ENCODE measurements at regions not wholly inside any gene's neighbourhood (a gene's known extent, or its start where the extent isn't known, plus 50 kb on each side); places are given as distances from the start of the nearest gene placed in this dataset.
"Not testable (repeated sequence)": the region's sequence is repeated elsewhere in the genome, so short reads cannot be mapped to it uniquely, and the experiment has no call there.

DNA sequence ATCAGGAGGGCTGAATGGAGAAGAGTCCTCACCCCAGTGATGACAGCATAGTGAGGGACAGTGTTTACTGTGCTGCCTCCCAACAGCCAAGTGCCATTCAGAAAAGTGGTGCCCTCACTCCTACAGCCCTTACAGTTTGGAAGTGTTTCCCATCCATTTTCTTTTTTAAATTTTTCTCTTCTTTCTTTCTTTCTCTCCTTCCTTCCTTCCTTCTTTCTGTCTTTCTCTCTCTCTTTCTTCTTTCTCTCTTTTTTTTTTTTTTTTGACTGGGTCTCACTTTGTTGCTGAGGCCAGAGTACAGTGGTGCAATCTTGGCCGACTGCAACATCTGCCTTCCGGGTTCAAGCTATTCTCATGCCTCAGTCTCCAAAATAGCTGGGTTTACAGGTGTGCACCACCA lies 755.3 kb downstream of the UQCRFS1 start:
- DNase-seq: no peak

DNA sequence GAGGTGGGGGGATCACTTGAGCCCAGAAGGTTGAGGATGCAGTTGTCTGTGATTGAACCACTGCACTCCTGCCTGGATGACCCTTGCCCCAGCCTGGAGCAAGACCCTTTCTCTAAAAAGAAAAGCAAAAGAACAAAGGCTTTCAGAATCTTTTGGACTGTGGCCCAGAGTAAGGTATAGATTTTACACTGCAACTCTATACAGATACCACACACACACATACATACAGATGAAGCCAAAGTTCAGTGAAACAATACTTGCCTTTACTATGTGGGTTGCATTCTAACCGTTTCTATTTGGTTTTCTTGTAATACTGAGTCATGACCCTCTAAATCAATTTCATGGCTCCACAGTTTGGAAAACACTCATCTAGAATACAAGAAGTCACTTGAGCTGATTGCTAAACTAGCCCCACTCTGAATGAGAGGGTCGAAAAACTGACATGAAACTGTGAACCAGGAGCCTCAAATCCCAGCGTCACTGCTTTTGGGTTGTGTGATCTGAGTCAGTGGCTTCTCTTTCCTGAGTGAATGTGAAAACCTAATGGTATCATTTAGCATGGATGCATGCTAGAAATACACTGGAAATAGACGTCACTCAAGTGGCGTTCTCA lies 756.1 kb downstream of the UQCRFS1 start:
- no peak for DNase-seq

DNA sequence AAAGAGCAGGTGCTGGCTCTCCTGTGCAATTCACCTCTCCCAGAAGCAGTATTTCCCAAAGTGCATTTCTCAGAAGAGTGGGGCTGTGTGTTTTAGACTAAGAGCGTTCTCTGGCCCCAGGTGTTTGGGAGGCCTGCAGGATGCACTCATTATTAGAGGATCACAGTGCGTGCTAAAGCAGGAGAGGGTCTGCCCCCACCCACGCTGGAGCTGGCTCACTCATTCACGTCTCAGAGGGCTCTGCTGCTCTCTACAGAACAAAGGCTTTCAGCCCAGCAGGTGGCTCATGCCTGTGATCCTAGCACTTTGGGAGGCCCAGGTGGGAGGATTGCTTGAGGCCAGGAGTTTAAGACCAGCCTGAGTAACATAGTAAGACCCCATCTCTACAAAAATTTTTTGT lies 756.7 kb downstream of the UQCRFS1 start:
- no peak for DNase-seq

DNA sequence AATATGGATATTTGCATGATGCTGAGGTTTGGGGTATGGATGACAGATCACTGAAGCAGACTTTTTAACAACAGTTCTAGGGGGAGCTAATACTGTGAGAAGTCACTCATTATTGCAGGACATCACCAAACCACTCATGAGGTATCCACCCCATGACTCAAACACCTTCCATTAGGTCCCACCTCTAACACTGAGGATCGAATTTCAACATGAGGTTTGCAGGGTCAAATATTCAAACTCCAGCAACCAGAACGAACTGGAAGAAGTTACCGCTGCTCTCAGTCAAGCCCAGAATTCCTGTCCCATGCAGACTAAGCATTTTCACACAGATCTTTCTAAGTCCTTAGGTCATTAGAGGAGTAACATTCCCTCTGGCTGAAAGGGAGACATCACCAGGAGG lies 758.9 kb downstream of the UQCRFS1 start:
- no peak for DNase-seq

DNA sequence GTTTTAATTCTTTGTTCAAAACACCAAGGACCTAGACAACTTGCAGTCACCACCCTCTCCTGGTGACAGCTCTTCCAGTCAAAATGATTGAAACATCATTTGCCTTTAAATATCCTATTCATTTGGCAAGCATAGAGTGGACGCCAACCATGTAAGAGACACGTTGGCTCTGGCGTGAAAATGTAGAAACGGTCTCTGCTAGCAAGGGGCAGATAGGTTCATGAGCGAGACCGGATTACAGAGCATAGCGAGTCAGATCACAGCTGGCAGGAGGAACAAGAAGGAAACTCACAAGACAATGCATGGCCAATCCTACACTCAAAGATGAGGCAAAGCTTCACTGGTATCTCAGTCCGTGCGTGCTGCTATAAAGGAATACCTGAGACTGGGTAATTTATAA lies 759.5 kb downstream of the UQCRFS1 start:
- DNase-seq: no peak

DNA sequence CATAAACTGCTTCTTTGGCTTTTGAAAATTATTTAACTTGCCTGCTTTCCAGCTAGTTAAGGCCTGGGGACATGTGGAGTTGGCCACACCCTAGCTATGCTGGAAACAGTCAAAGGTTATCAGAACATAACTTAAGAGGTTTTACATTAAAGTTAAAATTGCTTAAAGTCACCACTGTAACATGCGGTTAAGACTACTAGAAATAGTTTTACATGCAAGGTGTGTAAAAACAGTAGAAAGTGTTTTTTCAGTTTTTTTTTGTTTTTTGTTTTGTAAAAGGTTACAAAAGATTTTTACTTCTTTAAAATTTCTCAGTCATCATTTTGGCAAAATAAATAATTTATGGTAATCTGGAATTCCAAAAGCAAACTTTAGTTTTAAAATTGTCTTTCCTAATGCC lies 763.1 kb downstream of the UQCRFS1 start:
- DNase-seq: no peak

DNA sequence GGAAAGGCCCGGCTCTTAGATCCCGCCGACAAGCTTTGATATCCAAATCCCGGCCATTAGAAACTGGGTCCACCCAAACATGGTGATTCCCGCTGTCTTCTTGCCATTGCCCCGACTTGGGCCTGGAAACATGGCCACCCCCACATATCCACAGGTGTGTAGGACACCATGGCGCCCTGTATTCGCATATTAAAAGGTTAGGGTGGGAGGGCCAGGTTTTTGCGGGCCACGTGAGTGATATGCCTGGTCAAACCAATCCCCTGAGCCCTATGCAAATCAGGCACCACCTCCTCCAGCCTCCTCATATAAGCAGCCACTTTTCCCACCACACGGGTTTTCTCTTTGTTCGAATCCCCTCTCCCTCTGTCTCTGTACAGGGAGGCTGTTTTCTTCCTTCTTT lies 766.4 kb downstream of the UQCRFS1 start:
- no peak for DNase-seq

DNA sequence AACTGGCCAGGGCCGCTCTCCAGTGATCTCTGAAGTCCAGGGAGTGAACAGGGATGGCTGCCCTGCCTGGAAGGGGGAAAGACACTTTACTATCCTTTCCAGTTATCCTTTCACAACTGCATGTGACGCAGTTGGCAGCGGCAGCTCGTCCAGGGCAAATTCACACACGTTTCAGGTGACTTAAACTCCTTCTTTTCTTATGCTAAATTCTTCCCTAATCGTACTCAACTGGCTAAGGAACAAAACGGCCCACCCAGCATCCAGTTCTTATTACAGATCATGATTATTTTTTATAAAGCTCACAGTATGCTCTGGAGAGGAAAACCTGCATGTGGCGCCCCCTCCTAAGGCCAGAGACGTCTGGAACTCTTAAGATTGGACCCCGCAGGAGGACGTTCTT lies 767.1 kb downstream of the UQCRFS1 start:
- no peak for DNase-seq

DNA sequence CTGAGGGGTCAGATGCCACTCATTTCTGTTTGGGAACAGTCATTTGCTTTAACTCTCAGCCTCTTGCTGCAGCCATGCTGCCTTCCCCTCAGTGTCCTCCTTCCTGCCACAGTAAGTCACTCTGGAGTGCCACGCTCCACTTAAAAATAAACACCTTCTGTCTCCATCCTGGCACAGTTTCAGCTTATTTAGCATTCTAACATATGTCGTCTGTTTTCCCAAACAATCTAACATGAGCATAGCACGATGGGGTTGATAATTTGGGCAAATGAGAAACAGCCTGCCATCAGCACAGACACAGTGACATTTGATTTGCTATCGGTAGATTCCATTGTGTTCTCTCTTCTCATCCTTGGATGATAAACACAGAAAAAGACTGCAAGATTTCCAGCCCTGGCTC lies 768.6 kb downstream of the UQCRFS1 start:
- DNase-seq: no peak

DNA sequence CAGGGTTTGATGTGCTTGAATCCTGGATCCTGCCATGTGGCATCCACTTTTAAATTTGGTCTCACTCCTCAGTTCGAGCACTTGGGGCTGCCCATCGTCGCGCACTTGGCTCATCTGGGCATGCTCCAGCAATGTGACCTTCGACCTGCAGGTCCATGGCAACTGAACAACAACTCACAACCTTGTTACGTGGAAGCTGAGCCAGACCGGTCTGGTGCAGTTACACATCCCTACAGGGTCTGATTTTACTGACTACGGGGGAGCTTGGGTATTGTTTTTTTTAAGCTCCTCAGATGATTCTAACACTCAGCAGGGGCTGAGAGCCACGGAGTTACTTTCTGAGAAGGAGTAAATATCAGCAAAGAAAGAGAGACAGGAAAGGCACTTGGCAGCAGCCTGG lies 769.6 kb downstream of the UQCRFS1 start:
- DNase-seq: no peak

DNA sequence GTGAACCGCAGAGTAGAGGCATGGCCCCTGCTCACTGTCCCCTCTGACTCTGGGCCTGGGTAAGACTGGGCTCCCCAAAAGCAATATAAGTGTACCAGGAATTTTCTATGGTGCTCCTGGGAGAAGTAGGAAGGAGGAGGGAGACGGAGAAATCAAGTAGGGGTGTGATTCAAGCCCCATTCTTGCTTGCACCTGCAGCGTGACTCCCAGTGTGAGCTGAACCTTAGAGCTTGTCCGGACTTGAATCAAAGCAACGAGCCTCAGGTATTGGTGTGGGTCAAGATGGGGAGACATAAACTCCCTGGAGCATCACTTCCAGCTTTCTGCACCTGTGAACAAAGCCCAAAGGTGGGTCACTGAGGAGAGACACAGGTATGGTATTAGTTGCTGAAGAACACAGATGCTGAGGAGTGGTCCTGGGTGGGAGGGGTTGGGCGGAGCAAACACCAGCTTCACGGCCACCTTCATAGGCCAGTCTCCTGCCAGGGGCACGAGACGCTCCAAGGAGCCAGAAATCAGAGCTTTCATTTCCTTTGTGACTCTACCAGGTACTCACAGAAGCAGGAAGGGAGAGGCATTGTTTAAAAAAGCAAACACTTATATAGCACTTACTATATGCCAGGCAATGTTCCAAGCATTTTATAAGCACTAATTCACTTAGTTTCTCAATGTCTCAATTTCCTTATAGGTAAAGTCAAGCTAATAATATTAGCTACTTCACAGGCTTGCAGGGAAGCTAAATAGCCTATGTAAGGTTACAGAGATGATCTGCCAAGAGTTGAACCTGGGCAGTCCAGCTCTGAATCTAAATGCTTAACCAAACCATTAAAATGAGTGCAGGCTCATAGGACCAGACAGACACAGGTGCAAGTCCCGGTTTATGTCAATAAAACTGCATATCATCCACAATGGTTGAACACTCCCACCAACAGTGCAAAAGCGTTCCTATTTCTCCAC lies 775.3 kb downstream of the UQCRFS1 start:
- no peak for DNase-seq

DNA sequence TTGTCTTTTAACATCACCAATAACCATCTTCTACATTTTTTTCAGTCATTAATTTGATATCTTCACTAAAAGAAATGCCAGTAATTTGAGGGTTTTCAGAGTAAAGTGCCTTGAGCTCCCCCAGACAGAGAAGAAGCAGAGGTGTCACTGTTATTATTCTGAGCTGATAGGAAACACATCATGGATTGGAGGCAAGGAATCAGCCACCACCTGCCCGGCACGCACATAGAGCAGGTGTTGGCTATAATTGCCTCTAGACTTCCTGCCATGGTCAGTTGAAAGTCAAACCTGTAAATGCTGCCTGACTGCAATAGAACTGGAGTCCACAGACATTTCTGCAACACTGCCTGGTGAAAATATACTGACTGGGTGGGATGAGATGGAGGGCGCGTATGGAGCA lies 776.6 kb downstream of the UQCRFS1 start:
- no peak for DNase-seq

DNA sequence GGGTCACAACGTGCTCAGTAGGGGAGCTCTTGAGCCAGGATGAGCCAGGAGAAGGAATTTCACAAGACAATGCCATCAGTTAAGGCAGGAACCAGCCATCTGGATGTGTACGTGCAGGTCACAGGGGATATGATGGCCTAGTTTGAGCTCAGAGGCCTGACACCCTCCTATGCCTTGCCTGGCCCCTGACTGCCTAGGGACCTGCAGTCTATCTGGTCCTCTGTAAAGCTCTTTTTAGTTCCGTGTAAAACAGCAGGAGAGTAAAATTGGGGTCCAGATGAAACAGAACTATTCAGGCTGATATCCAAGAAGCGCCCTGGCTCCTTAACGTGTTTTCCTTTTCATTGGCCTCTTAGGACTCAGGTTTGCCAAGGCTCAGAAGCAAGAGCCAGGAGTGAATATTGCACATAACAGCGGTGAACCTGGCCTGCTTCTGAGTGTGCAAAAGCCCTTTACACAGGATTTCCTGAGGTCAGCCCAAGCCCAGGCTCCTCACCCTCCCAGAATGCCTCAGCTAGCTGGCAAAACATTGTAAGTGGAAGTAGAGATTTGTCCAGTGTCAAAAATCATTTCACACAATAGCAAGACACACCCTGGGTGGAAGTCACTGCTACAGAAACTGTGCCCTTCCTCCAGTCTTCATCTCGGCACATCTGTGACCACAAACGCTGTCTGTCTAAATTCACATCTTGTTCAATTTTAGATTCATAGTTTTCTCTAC lies 777.2 kb downstream of the UQCRFS1 start:
- no peak for DNase-seq

DNA sequence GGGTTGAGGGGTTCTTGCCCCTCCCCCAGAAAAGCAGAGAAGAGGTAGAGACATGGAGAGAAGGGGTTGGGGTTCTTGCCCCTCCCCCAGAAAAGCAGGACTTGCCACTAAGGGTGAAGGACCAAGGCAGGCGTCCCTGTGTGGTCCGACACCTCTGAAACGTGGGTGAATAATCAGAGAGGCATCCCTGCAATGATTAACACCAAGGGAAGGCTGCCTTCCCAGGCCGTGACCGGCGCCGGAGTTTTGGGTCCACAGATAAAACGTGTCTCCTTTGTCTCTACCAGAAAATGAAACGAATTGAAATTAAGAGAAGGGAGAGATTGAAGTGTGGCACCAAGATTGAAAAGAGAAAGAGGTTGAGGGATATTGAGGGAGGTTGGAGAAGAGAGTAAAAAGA lies 778.2 kb downstream of the UQCRFS1 start:
- DNase-seq: not testable (repeated sequence)

DNA sequence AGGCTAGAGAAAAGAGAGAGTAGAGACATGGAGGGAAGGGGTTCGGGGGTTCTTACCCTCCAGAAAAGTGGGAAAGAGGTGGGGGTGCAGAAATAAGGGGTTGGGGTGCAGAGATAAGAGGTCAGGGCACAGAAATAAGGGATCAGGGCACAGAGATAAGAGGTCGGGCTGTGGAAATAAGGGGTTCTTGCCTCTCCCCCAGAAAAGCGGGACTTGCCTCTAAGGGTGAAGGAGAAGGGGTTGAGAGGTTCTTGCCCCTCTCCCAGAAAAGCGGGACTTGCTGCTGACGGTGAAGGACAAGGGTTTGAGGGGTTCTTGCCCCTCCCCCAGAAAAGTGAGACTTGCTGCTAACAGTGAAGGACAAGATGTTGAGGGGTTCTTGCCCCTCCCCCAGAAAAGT lies 778.6 kb downstream of the UQCRFS1 start:
- DNase-seq: not testable (repeated sequence)

DNA sequence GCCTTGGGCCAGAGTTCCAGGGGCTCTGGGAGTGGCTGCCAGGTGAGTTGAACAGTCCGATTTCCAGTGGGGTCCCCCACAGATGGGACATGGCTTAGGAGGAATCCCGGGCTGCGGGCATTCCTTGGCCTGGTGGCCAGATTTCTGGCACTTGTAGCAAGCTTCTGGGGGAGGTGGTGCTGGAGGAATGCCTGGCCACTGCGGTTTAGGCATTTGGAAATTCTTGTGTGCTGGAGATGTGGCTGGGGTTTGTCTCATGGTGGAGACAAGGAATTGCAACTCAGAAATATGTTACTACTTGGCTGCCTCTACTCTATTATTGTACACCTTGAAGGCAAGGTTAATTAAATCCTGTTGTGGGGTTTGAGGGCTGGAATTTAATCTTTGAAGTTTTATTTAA lies 779.8 kb downstream of the UQCRFS1 start:
- DNase-seq: not testable (repeated sequence)

DNA sequence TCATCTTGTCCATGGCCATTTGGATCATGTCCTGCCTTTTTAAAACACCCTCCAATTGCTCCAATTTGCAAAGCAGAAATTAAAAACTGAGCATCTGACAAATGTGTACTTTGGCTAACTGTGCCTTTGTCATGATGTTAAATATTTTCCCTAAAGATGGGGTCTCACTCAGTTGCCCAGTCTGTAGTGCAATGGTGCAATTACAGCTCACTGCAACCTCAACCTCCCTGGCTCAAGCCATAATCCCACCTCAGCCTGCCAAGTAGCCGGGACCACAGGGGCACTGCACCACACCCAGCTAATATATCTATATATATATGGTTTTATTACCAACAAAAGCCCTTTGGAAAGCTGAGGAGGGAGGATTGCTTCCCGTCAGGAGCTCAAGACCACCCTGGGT lies 782.7 kb downstream of the UQCRFS1 start:
- no peak for DNase-seq

DNA sequence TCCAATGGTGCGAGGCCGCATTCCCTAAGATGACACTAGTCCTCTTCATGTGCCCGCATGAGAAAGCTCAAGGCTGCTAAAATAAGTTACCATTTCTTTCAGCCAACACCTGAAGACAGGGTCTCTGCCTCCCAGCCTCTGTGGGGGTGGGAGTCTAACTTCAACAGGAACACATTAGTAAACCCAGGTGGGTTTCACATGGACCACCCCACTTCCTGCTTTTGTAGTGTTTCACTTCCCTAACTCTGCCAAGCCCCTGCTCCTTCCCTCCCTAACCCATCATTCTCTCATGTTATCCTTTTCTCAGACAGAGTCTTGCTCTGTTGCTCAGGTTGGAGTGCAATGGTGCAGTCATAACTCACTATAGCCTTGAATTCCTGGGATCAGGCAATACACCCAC lies 783.6 kb downstream of the UQCRFS1 start:
- DNase-seq: no peak

DNA sequence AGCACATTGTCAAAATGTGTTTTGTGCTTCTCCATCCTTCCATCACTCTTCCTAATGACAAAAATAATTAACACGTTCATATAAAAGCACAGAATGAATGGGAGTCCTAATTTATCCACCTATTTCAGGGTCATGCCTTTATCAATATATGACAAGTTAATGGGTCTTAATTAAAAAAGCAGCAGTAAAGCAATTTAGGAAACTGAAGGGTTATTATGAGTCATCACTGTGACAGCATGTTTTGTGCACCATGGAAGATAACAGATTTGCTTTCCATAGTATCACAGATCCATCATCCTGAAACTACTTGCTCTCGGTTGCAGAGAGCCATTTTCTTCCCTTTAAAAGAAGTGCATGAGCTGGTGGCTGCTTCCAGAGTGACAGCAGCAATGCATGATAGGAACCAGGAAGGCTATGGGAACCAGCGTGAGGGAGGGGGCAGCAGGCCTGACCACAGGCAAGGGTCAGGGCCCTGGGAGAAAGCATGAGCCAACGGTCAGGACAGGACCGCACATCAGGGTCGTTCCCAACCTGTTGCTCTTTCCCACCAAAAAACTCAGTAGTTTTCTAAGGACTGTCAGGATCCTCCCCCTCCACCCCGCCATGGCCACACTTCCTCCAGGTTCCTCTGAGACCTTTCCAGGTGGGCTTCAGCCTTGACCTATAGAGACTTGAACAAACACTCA lies 784.1 kb downstream of the UQCRFS1 start:
- no peak for DNase-seq

DNA sequence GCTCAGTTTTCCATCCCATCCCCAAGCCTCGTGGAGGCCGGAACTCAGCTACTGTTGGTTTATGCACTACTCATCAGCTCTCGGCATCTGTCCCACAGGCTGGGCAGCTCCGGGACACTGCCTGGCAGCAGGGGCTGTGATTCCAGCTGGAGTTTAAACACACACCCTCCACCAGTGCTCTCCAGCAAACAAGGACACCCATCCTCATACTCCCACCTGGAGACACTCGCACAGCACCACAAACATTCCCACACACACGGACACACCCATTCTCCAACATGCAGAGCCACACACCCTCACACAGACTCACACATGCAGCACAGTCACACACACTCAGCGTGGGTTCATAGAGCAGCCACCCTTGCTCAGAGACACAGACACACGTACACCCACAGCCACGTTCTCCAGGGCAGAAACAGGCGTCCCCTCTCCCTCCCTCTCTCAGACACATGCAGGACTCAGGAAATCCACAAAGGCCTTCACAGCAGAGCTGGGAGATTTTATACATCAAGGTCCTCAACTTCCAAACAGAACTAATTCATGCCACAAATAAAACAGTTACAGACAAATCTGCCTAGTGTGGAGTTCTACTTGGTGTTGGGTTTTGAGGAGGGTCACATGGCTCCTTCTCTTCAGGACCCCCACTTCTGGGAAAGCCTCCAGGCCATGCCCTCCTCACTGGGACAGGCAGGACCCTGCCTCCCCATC lies 785.4 kb downstream of the UQCRFS1 start:
- DNase-seq: no peak

DNA sequence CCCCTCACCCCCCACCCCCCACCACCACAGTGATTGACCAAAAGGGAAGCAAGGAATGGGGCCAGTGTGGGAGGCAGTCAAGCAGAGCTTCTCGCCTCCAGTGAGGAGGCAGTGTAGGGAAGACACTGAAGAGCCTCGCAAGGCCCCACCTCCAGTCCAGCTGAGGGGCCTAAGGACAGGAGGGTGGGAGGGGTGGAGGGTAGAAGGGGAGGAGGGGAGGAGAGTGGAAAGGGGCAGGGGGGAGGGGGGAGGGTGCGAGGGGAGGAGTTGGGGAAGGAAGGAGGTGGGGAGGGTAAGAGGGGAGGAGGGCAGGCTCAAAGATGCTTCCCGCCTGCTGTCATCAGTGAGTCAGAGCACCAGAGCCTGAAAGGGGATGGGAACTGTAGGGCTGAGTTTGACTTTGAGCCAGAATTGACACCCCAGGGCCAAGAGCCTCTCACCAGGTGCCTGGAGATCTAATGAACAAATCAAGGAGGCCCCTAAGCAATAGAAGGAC lies 786.2 kb downstream of the UQCRFS1 start:
- DNase-seq: no peak

DNA sequence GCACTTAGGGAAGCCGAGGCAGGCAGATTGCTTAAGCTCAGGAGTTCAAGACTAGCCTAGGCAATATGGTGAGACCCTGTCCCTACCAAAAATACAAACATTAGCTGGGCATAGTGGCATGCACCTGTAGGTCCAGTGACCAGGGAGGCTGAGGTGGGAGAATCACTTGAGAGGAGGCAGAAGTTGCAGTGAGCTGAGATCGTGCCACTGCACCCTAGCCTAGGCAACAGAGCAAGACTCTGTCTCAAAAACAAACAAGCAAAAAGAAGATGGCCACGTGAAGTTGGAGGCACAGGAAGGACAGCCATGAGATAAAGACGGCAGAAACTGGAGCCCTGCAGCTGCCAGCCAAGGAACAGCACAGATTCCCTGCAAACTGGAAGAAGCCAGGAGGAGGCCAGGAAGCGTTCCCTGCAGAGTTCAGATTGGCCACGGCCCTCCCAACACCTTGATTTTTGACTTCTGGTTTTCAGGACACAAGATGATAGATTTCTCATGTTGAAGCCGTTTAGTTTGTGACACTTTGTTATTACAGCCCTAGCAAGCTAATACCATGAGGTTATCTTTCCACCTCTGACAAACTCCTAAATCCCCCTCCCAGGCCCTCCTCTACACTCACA lies 786.7 kb downstream of the UQCRFS1 start:
- DNase-seq: no peak
